ENCODE measurements at regions not wholly inside any gene's neighbourhood (a gene's known extent, or its start where the extent isn't known, plus 50 kb on each side); places are given as distances from the start of the nearest gene placed in this dataset.

GRCh38 chr4:1583051-1583785 lies 100.9 kb downstream of the FAM53A start:
- no peak for TF ChIP-seq EZH2 (IDR thresholded peaks at IDR 0.05; ENCODE audit: low read length, unreplicated experiment)
- TF ChIP-seq, protein P1, sequence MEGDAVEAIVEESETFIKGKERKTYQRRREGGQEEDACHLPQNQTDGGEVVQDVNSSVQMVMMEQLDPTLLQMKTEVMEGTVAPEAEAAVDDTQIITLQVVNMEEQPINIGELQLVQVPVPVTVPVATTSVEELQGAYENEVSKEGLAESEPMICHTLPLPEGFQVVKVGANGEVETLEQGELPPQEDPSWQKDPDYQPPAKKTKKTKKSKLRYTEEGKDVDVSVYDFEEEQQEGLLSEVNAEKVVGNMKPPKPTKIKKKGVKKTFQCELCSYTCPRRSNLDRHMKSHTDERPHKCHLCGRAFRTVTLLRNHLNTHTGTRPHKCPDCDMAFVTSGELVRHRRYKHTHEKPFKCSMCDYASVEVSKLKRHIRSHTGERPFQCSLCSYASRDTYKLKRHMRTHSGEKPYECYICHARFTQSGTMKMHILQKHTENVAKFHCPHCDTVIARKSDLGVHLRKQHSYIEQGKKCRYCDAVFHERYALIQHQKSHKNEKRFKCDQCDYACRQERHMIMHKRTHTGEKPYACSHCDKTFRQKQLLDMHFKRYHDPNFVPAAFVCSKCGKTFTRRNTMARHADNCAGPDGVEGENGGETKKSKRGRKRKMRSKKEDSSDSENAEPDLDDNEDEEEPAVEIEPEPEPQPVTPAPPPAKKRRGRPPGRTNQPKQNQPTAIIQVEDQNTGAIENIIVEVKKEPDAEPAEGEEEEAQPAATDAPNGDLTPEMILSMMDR (conservative IDR thresholded peaks at IDR 0.05; ENCODE audit: low read depth, low read length), result no peak
- TF ChIP-seq EZH2phosphoT487 (IDR thresholded peaks at IDR 0.05; ENCODE audit: borderline replicate concordance, low read length), result no peak

Data from PC-3 (cell line).